ENCODE measurements at regions not wholly inside any gene's neighbourhood (a gene's known extent, or its start where the extent isn't known, plus 50 kb on each side); places are given as distances from the start of the nearest gene placed in this dataset.

- H3K36me3 Mint-ChIP-seq (ENCODE audit: low read depth), result no peaks in the 10 kb centered on the region
- DNase-seq (no peak), ATAC-seq (ENCODE audit: poor library complexity) (no peak)
- no peaks in the 10 kb centered on the region for H3K4me1 ChIP-seq (ENCODE audit: insufficient read depth, low read length)
- no peak overlapping the region for H3K27ac Mint-ChIP-seq
- ChIA-PET CTCF (interaction anchor here (0.7 kb wide), 1 partner anchor 79 kb away, joined by 3 read pairs; no protein-coding TSS in a partner anchor), POLR2A (no interaction called here)
- no peaks in the 10 kb centered on the region for H3K4me1 Mint-ChIP-seq (ENCODE audit: low read depth)
- no peaks in the 10 kb centered on the region for H3K9me3 Mint-ChIP-seq
- no peaks in the 10 kb centered on the region for H3K27me3 Mint-ChIP-seq
- no peak overlapping the region for H3K4me3 ChIP-seq (ENCODE audit: low read length)
- TF ChIP-seq CTCF (IDR thresholded peaks at IDR 0.05), result no peak
- no peak overlapping the region for H3K27ac ChIP-seq (ENCODE audit: low read depth in 1 of 2, low read length in 2 of 2)
- H3K27me3 ChIP-seq (ENCODE audit: control insufficient read depth in 1 of 2, insufficient read depth in 2 of 2, low read length in 2 of 2), result no peaks in the 10 kb centered on the region
- no peaks in the 10 kb centered on the region for H3K36me3 ChIP-seq (ENCODE audit: insufficient read depth, low read length)
- H3K9me3 ChIP-seq (ENCODE audit: control insufficient read depth in 1 of 2, insufficient read depth in 1 of 2, low read length in 2 of 2), result no peaks in the 10 kb centered on the region
- H3K4me3 Mint-ChIP-seq, result no peak overlapping the region
- intact Hi-C loops (cut with DNase I, micrococcal nuclease), result no loop called here
Measured at GRCh38 chr2:214876815-214877214, 67.3 kb upstream of the BARD1 start.

GRCh38 chr2:214874694-214875093 lies 65.2 kb upstream of the BARD1 start:
- Mint-ChIP-seq H3K36me3 (ENCODE audit: low read depth) (no peaks in the 10 kb centered on the region), H3K4me3 (no peak overlapping the region), H3K27me3 (no peaks in the 10 kb centered on the region), H3K4me1 (ENCODE audit: low read depth) (no peaks in the 10 kb centered on the region), H3K27ac (no peak overlapping the region), H3K9me3 (no peaks in the 10 kb centered on the region)
- intact Hi-C loops (cut with DNase I, micrococcal nuclease), result no loop called here
- ATAC-seq (ENCODE audit: poor library complexity), result no peak
- TF ChIP-seq CTCF (IDR thresholded peaks at IDR 0.05), result no peak
- POLR2A ChIA-PET, result no interaction called here
- H3K27me3 ChIP-seq (ENCODE audit: control insufficient read depth in 1 of 2, insufficient read depth in 2 of 2, low read length in 2 of 2), result no peaks in the 10 kb centered on the region
- DNase-seq, result no peak
- H3K4me1 ChIP-seq (ENCODE audit: insufficient read depth, low read length), result no peaks in the 10 kb centered on the region
- no peak overlapping the region for H3K4me3 ChIP-seq (ENCODE audit: low read length)
- H3K27ac ChIP-seq (ENCODE audit: low read depth in 1 of 2, low read length in 2 of 2), result no peak overlapping the region
- CTCF ChIA-PET, result no interaction called here
- H3K9me3 ChIP-seq (ENCODE audit: control insufficient read depth in 1 of 2, insufficient read depth in 1 of 2, low read length in 2 of 2), result no peaks in the 10 kb centered on the region
- H3K36me3 ChIP-seq (ENCODE audit: insufficient read depth, low read length), result no peaks in the 10 kb centered on the region

- H3K27me3 Mint-ChIP-seq, result peaks cover 34% of the 10 kb centered on the region
- Histone ChIP-seq H3K27me3 (ENCODE audit: control insufficient read depth in 1 of 2, insufficient read depth in 2 of 2, low read length in 2 of 2) (no peaks in the 10 kb centered on the region), H3K9me3 (ENCODE audit: control insufficient read depth in 1 of 2, insufficient read depth in 1 of 2, low read length in 2 of 2) (no peaks in the 10 kb centered on the region), H3K36me3 (ENCODE audit: insufficient read depth, low read length) (no peaks in the 10 kb centered on the region), H3K4me1 (ENCODE audit: insufficient read depth, low read length) (no peaks in the 10 kb centered on the region), H3K27ac (ENCODE audit: low read depth in 1 of 2, low read length in 2 of 2) (no peak overlapping the region), H3K4me3 (ENCODE audit: low read length) (no peak overlapping the region)
- H3K4me1 Mint-ChIP-seq (ENCODE audit: low read depth), result no peaks in the 10 kb centered on the region
- DNase-seq (no peak), ATAC-seq (ENCODE audit: poor library complexity) (no peak)
- no peak for TF ChIP-seq CTCF (IDR thresholded peaks at IDR 0.05)
- ChIA-PET CTCF (no interaction called here), POLR2A (no interaction called here)
- H3K27ac Mint-ChIP-seq, result no peak overlapping the region
- intact Hi-C loops (cut with DNase I, micrococcal nuclease), result no loop called here
- H3K9me3 Mint-ChIP-seq, result no peaks in the 10 kb centered on the region
- H3K36me3 Mint-ChIP-seq (ENCODE audit: low read depth), result no peaks in the 10 kb centered on the region
- no peak overlapping the region for H3K4me3 Mint-ChIP-seq
Measured at GRCh38 chr2:214865400-214865799, 55.9 kb upstream of the BARD1 start.

Data from CD4-positive, alpha-beta T cell (primary cell).